ENCODE measurements at regions not wholly inside any gene's neighbourhood (a gene's known extent, or its start where the extent isn't known, plus 50 kb on each side); places are given as distances from the start of the nearest gene placed in this dataset.

DNA sequence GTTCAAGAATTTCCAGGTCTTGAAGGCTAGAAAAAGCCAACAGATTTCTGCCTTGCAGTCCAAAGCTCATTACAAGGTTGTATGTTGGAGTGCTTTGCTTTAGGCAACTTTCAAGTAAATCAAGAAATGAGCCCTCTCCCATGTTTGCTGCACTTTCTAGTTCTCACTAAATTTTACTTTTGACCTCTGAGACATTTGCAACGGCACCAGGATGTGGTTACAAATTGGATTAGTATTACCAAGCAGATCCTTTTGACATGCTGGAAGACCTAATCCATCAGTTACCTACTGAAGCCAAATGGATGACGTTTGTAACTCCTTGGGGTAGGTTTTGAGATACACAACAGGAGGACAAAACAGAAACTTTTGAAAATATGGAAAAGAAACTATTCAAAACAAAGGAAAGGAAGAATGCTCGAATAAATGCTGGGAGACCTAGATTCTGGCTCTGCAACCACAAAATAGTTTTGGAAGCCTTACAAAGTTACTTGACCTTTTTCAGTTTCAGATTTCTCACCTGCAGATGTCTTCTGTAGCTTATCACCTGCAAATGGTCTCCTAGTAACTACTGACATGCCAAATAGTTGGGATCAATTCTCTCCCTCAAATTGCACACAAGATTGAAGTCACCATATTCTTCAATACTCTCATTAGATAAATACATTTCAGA lies 251.7 kb upstream of the ADGRL2 start:
- TF ChIP-seq, protein P1, sequence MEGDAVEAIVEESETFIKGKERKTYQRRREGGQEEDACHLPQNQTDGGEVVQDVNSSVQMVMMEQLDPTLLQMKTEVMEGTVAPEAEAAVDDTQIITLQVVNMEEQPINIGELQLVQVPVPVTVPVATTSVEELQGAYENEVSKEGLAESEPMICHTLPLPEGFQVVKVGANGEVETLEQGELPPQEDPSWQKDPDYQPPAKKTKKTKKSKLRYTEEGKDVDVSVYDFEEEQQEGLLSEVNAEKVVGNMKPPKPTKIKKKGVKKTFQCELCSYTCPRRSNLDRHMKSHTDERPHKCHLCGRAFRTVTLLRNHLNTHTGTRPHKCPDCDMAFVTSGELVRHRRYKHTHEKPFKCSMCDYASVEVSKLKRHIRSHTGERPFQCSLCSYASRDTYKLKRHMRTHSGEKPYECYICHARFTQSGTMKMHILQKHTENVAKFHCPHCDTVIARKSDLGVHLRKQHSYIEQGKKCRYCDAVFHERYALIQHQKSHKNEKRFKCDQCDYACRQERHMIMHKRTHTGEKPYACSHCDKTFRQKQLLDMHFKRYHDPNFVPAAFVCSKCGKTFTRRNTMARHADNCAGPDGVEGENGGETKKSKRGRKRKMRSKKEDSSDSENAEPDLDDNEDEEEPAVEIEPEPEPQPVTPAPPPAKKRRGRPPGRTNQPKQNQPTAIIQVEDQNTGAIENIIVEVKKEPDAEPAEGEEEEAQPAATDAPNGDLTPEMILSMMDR (IDR thresholded peaks at IDR 0.05; ENCODE audit: low read length): no peak
- TF ChIP-seq EZH2 (IDR thresholded peaks at IDR 0.05; ENCODE audit: borderline replicate concordance, low read length): no peak
